Vagina (tissue), 2 donors: ENCODE measurements at regions not wholly inside any gene's neighbourhood (a gene's known extent, or its start where the extent isn't known, plus 50 kb on each side); places are given as distances from the start of the nearest gene placed in this dataset.
A peak's percentile ranks its signal among the peaks of the same experiment; 100 is the strongest.

Experiments
- POLR2AphosphoS5 ChIP-seq, 2 donors: sonication (generic); formaldehyde crosslinking; IDR thresholded peaks; one replicate each; pipeline ENCODE4 v1.9.0; 2017; ENCODE audit warnings: antibody characterized with exemption in 2 of 2, mild to moderate bottlenecking in 2 of 2, low read depth in 1 of 2; ENCODE audit not compliant: insufficient read depth in 1 of 2
- TF ChIP-seq, protein P1 (sequence below), 3 experiments: fragments of 450-650 bp in 2 of 3; fragments of 200-600 bp in 1 of 3; sonication (generic) in 1 of 3; IDR thresholded peaks; one replicate each; pipeline ENCODE4 v1.5.1; 2017 to 2019; ENCODE audit warnings: antibody characterized with exemption in 3 of 3, mild to moderate bottlenecking in 2 of 3, moderate library complexity in 2 of 3

DNA sequence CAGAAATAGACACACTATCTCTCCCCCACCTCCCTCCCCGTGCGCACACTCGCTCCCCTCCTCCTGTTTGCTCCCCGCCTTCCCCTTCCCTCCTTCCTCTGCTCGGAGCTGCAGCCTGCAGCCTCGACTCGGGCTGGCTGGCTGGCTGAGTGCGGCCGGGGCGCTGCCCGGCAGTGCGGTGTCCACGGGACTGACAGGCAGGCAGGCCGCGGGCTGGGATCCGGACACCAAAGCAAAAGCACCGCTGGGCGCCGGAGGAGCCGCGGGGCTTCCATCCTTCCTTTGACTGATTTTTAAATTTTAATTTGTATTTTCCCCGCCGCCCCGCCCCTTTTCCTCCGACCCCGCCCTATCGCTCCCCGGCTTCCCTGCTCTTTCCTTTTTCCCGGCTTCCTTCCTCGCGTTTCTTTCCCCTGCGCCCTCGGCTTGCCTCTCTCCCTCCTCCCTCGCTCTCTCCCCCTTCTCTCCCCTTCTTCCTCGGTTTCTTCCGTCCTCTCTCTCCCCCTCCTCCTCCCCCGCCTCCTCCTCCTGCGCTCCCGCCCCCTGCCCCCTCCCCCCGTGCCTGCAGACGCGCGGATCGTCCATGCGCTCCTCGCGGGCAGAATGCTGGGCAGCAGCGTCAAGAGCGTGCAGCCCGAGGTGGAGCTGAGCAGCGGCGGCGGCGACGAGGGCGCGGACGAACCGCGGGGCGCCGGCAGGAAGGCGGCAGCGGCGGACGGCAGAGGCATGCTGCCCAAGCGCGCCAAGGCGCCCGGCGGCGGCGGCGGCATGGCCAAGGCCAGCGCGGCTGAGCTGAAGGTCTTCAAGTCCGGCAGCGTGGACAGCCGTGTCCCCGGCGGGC, 109.4 kb downstream of the NAV1 start:
- peak in 1 of 2 donors; percentile 27 for TF ChIP-seq POLR2AphosphoS5 (IDR thresholded peaks at IDR 0.05; ENCODE audit: insufficient read depth in 1 of 2, low read depth in 1 of 2)
- TF ChIP-seq, protein P1, sequence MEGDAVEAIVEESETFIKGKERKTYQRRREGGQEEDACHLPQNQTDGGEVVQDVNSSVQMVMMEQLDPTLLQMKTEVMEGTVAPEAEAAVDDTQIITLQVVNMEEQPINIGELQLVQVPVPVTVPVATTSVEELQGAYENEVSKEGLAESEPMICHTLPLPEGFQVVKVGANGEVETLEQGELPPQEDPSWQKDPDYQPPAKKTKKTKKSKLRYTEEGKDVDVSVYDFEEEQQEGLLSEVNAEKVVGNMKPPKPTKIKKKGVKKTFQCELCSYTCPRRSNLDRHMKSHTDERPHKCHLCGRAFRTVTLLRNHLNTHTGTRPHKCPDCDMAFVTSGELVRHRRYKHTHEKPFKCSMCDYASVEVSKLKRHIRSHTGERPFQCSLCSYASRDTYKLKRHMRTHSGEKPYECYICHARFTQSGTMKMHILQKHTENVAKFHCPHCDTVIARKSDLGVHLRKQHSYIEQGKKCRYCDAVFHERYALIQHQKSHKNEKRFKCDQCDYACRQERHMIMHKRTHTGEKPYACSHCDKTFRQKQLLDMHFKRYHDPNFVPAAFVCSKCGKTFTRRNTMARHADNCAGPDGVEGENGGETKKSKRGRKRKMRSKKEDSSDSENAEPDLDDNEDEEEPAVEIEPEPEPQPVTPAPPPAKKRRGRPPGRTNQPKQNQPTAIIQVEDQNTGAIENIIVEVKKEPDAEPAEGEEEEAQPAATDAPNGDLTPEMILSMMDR (IDR thresholded peaks at IDR 0.05), result no peak
